Activated CD4-positive, alpha-beta T cell treated with anti-CD3 and anti-CD28 coated beads, Interleukin-2, amount 50 U/mL, for 24 hours (primary cell): ENCODE measurements at regions not wholly inside any gene's neighbourhood (a gene's known extent, or its start where the extent isn't known, plus 50 kb on each side); places are given as distances from the start of the nearest gene placed in this dataset.
"Not testable (repeated sequence)": the region's sequence is repeated elsewhere in the genome, so short reads cannot be mapped to it uniquely, and the experiment has no call there.

Experiments used
- DNase-seq, 2 donors: peaks; one replicate each; pipeline ENCODE4 v3.0.0-alpha.2; 2020; ENCODE audit warnings: low read depth in 1 of 2, low spot score in 1 of 2

- no peak for DNase-seq
These were observed 773.3 kb downstream of the PDCD6IP start for GRCh38 chr3:34571714-34572113.

- DNase-seq, result no peak
These were observed 777.3 kb downstream of the PDCD6IP start for GRCh38 chr3:34575776-34576175.

- DNase-seq, result no peak
These were observed 783.6 kb downstream of the PDCD6IP start for GRCh38 chr3:34582055-34582454.

- no peak for DNase-seq
These were observed 785.0 kb downstream of the PDCD6IP start for GRCh38 chr3:34583451-34583850.

GRCh38 chr3:34584971-34585370 is 786.5 kb downstream of the PDCD6IP start:
- no peak for DNase-seq

- DNase-seq, result no peak
These were observed 801.2 kb downstream of the PDCD6IP start for GRCh38 chr3:34599595-34599994.

- no peak for DNase-seq
These were observed 821.6 kb downstream of the PDCD6IP start for GRCh38 chr3:34619990-34620389.

- DNase-seq, result no peak
These were observed 828.3 kb downstream of the PDCD6IP start for GRCh38 chr3:34626699-34627098.

- no peak for DNase-seq
These were observed 836.5 kb downstream of the PDCD6IP start for GRCh38 chr3:34634939-34635338.

GRCh38 chr3:34635352-34635850 is 837.0 kb downstream of the PDCD6IP start:
- DNase-seq, result no peak

GRCh38 chr3:34646911-34647460 is 848.6 kb downstream of the PDCD6IP start:
- DNase-seq, result no peak

- DNase-seq, result no peak
These were observed 851.7 kb downstream of the PDCD6IP start for GRCh38 chr3:34650131-34650530.

GRCh38 chr3:34668915-34669314 is 870.5 kb downstream of the PDCD6IP start:
- no peak for DNase-seq

- DNase-seq, result no peak
These were observed 871.1 kb downstream of the PDCD6IP start for GRCh38 chr3:34669490-34669889.

GRCh38 chr3:34675383-34676120 is 877.1 kb downstream of the PDCD6IP start:
- no peak for DNase-seq

- DNase-seq, result no peak
These were observed 878.0 kb downstream of the PDCD6IP start for GRCh38 chr3:34676436-34676835.

GRCh38 chr3:34678575-34678974 is 880.1 kb downstream of the PDCD6IP start:
- no peak for DNase-seq

- not testable (repeated sequence) for DNase-seq
These were observed 880.6 kb downstream of the PDCD6IP start for GRCh38 chr3:34679055-34679454.

- DNase-seq, result peak in 1 of 2 donors; percentile 10
These were observed 885.4 kb downstream of the PDCD6IP start for GRCh38 chr3:34683851-34684250.

GRCh38 chr3:34686541-34686940 is 888.1 kb downstream of the PDCD6IP start:
- DNase-seq, result no peak

GRCh38 chr3:34687671-34688070 is 889.2 kb downstream of the PDCD6IP start:
- no peak for DNase-seq

- DNase-seq, result no peak
These were observed 898.4 kb downstream of the PDCD6IP start for GRCh38 chr3:34696831-34697230.

GRCh38 chr3:34703053-34703452 is 904.6 kb downstream of the PDCD6IP start:
- DNase-seq, result no peak
